Keratinocyte (primary cell): ENCODE measurements at regions not wholly inside any gene's neighbourhood (a gene's known extent, or its start where the extent isn't known, plus 50 kb on each side); places are given as distances from the start of the nearest gene placed in this dataset.

ENCODE experiments used
- DNase-seq: peaks from one replicate; pipeline ENCODE4 v3.0.0-alpha.2; 2011; ENCODE audit warnings: low read depth, missing footprints, low spot score
- FAIRE-seq: peaks from 2 replicates; lab custom pipeline; 2011; peaks lifted over from hg19 to GRCh38; lab: Jason Lieb, UNC
- H2AFZ ChIP-seq: 2 replicates; pipeline ENCODE4 v1.6.0; 2012; ENCODE audit warnings: low read length, control low read depth, inconsistent platforms; ENCODE audit not compliant: control insufficient read depth
- H3K27ac ChIP-seq: 2 replicates; pipeline ENCODE4 v1.5.1; 2011; ENCODE audit warnings: low read length; ENCODE audit not compliant: control insufficient read depth, insufficient read depth
- H3K27me3 ChIP-seq: 3 replicates; pipeline ENCODE4 v1.6.0; 2011; ENCODE audit warnings: low read length; ENCODE audit not compliant: control insufficient read depth, insufficient read depth; ENCODE audit errors: extremely low read depth
- H3K36me3 ChIP-seq, 2 experiments: 2 replicates in 1 of 2; 3 replicates in 1 of 2; pipeline ENCODE4 v1.5.1; 2011; ENCODE audit warnings: low read length in 2 of 2, mild to moderate bottlenecking in 1 of 2; ENCODE audit not compliant: control insufficient read depth in 2 of 2, insufficient read depth in 2 of 2; ENCODE audit errors: extremely low read depth in 1 of 2
- H3K4me1 ChIP-seq: 3 replicates; pipeline ENCODE4 v1.5.1; 2011; ENCODE audit warnings: low read length; ENCODE audit not compliant: control insufficient read depth, insufficient read depth; ENCODE audit errors: extremely low read depth
- H3K4me2 ChIP-seq: 3 replicates; pipeline ENCODE4 v1.6.0; 2011; ENCODE audit warnings: low read depth, low read length; ENCODE audit not compliant: control insufficient read depth, insufficient read depth; ENCODE audit errors: extremely low read depth
- H3K4me3 ChIP-seq, 3 experiments: fragments of 200-600 bp in 1 of 3; sonication (generic) in 1 of 3; 2 replicates in 2 of 3; 3 replicates in 1 of 3; pipeline ENCODE4 v1.5.1; 2011 to 2016; ENCODE audit warnings: low read length in 3 of 3, mild to moderate bottlenecking in 3 of 3, control low read depth in 2 of 3, inconsistent platforms in 1 of 3, low read depth in 1 of 3, mixed read lengths in 1 of 3, mixed run types in 1 of 3, moderate library complexity in 1 of 3; ENCODE audit not compliant: control insufficient read depth in 2 of 3, insufficient read depth in 2 of 3; ENCODE audit errors: extremely low read depth in 1 of 3
- H3K79me2 ChIP-seq: 2 replicates; pipeline ENCODE4 v1.6.0; 2012; ENCODE audit warnings: low read length; ENCODE audit not compliant: control insufficient read depth, insufficient read depth
- H3K9ac ChIP-seq: 3 replicates; pipeline ENCODE4 v1.6.0; 2011; ENCODE audit warnings: low read length; ENCODE audit not compliant: control insufficient read depth, insufficient read depth; ENCODE audit errors: extremely low read depth
- H3K9me1 ChIP-seq: 3 replicates; pipeline ENCODE4 v1.6.0; 2011; ENCODE audit warnings: low read length; ENCODE audit not compliant: control insufficient read depth, insufficient read depth; ENCODE audit errors: extremely low read depth
- H3K9me3 ChIP-seq: 2 replicates; pipeline ENCODE4 v1.5.1; 2012; ENCODE audit warnings: low read depth, low read length; ENCODE audit not compliant: control insufficient read depth
- H4K20me1 ChIP-seq: 3 replicates; pipeline ENCODE4 v1.6.0; 2011; ENCODE audit warnings: low read length; ENCODE audit not compliant: control insufficient read depth, insufficient read depth; ENCODE audit errors: extremely low read depth
- CTCF ChIP-seq, 3 experiments: IDR thresholded peaks in 1 of 3; conservative IDR thresholded peaks in 1 of 3; optimal IDR thresholded peaks in 1 of 3; 2 replicates in 2 of 3; 3 replicates in 1 of 3; pipeline versions ENCODE3 to v1.5.1; 2011; ENCODE audit warnings: low read length in 3 of 3, mild to moderate bottlenecking in 3 of 3, moderate library complexity in 2 of 3, control low read depth in 1 of 3, inconsistent platforms in 1 of 3; ENCODE audit not compliant: insufficient read depth in 2 of 3; ENCODE audit errors: extremely low read depth in 1 of 3
- EZH2 ChIP-seq: IDR thresholded peaks from one replicate; pipeline ENCODE4 v1.6.1; 2012; ENCODE audit warnings: inconsistent platforms, mild to moderate bottlenecking, low read length, moderate library complexity
- dilution Hi-C: fragments of 300-500 bp; cut with MboI; formaldehyde crosslinking; loops from one replicate; pipeline ENCODE4 v1.7.0; 2020; ENCODE audit warnings: low sequenced_read_pairs; ENCODE audit not compliant: extremely low pct_ligation_motif_present

- TF ChIP-seq EZH2 (no peak), CTCF (optimal IDR thresholded peaks at IDR 0.05 in 1 of 3, IDR thresholded peaks at IDR 0.05 in 1 of 3, conservative IDR thresholded peaks at IDR 0.05 in 1 of 3; ENCODE audit: extremely low read depth in 1 of 3, insufficient read depth in 2 of 3, low read length in 3 of 3) (no peak)
- dilution Hi-C loops = no loop called here
- Histone ChIP-seq H2AFZ (peak overlapping the region; percentile 27), H3K4me1 (peaks cover 18% of the 10 kb centered on the region), H3K9ac (no peak overlapping the region), H3K9me3 (no peaks in the 10 kb centered on the region), H3K79me2 (no peaks in the 10 kb centered on the region), H4K20me1 (no peaks in the 10 kb centered on the region), H3K9me1 (no peaks in the 10 kb centered on the region), H3K4me2 (peak overlapping the region; percentile 57), H3K27me3 (no peaks in the 10 kb centered on the region), H3K36me3 (no peaks in the 10 kb centered on the region), H3K4me3 (no peak overlapping the region), H3K27ac (no peak overlapping the region)
- FAIRE-seq (peak; percentile 72), DNase-seq (no peak)
These were observed 166.0 kb upstream of the MDFIC start for GRCh38 chr7:114755856-114756255.

- Histone ChIP-seq H3K27ac (no peak overlapping the region), H4K20me1 (no peaks in the 10 kb centered on the region), H3K9ac (no peak overlapping the region), H3K79me2 (no peaks in the 10 kb centered on the region), H3K27me3 (no peaks in the 10 kb centered on the region), H2AFZ (no peak overlapping the region), H3K4me3 (no peak overlapping the region), H3K9me1 (no peaks in the 10 kb centered on the region), H3K4me2 (no peak overlapping the region), H3K4me1 (peaks cover 18% of the 10 kb centered on the region), H3K36me3 (no peaks in the 10 kb centered on the region), H3K9me3 (no peaks in the 10 kb centered on the region)
- no peak for DNase-seq
- TF ChIP-seq CTCF (optimal IDR thresholded peaks at IDR 0.05 in 1 of 3, IDR thresholded peaks at IDR 0.05 in 1 of 3, conservative IDR thresholded peaks at IDR 0.05 in 1 of 3; ENCODE audit: extremely low read depth in 1 of 3, insufficient read depth in 2 of 3, low read length in 3 of 3) (no peak), EZH2 (no peak)
- no peak for FAIRE-seq
- dilution Hi-C loops = no loop called here
These were observed 163.2 kb upstream of the MDFIC start for GRCh38 chr7:114758661-114759227.
